Nephron (organoid): ENCODE measurements at regions not wholly inside any gene's neighbourhood (a gene's known extent, or its start where the extent isn't known, plus 50 kb on each side); places are given as distances from the start of the nearest gene placed in this dataset.

Source experiments
- H3K27ac Mint-ChIP-seq, 3 experiments: 2 replicates each; pipeline ENCODE4 v1.8.0; 2020; ENCODE audit warnings: mixed read lengths in 3 of 3, mild to moderate bottlenecking in 2 of 3, moderate library complexity in 1 of 3
- H3K27me3 Mint-ChIP-seq: 2 replicates; pipeline ENCODE4 v1.8.0; 2021; ENCODE audit warnings: low read depth, mild to moderate bottlenecking, moderate library complexity, mixed read lengths
- H3K36me3 Mint-ChIP-seq: 2 replicates; pipeline ENCODE4 v1.8.0; 2020; ENCODE audit warnings: low read depth, mixed read lengths
- H3K4me1 Mint-ChIP-seq: 2 replicates; pipeline ENCODE4 v1.8.0; 2020; ENCODE audit warnings: mixed read lengths
- H3K4me3 Mint-ChIP-seq, 3 experiments: 2 replicates each; pipeline ENCODE4 v1.8.0; 2020; ENCODE audit warnings: mild to moderate bottlenecking in 3 of 3, mixed read lengths in 3 of 3, moderate library complexity in 2 of 3
- H3K9me3 Mint-ChIP-seq: 2 replicates; pipeline ENCODE4 v1.8.0; 2020; ENCODE audit warnings: mixed read lengths
- TF ChIP-seq, protein P1 (sequence below), 3 experiments: fragments of 200-600 bp; sonication (generic); IDR thresholded peaks; one replicate each; pipeline ENCODE4 v1.5.0; 2021; ENCODE audit warnings: antibody characterized with exemption in 3 of 3; ENCODE audit not compliant: unreplicated experiment in 3 of 3

DNA sequence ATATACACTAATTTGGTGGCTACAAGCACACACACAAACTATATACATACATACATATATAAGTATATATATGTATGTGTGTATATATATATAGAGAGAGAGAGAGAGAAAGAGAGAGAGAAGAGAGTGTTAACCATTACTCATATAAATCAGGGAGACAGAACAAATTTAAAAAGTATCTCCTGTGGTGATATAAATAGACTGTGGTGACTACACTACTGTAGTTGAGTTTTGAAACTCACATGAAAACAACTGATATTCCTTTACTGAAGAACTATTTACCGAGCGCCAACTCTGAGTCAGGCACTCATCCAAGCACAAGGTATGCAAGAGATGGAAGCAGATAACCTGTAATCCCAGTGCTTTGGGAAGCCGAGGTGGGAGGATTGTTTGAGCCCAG, 67.3 kb upstream of the ANO6 start:
- no peak overlapping the region for H3K4me3 Mint-ChIP-seq
- H3K27ac Mint-ChIP-seq: no peak overlapping the region

GRCh38 chr12:45165284-45165683, 50.6 kb upstream of the ANO6 start:
- no peak overlapping the region for H3K27ac Mint-ChIP-seq
- H3K9me3 Mint-ChIP-seq: peaks cover 18% of the 10 kb centered on the region
- peaks cover 14% of the 10 kb centered on the region for H3K4me1 Mint-ChIP-seq
- TF ChIP-seq, protein P1, sequence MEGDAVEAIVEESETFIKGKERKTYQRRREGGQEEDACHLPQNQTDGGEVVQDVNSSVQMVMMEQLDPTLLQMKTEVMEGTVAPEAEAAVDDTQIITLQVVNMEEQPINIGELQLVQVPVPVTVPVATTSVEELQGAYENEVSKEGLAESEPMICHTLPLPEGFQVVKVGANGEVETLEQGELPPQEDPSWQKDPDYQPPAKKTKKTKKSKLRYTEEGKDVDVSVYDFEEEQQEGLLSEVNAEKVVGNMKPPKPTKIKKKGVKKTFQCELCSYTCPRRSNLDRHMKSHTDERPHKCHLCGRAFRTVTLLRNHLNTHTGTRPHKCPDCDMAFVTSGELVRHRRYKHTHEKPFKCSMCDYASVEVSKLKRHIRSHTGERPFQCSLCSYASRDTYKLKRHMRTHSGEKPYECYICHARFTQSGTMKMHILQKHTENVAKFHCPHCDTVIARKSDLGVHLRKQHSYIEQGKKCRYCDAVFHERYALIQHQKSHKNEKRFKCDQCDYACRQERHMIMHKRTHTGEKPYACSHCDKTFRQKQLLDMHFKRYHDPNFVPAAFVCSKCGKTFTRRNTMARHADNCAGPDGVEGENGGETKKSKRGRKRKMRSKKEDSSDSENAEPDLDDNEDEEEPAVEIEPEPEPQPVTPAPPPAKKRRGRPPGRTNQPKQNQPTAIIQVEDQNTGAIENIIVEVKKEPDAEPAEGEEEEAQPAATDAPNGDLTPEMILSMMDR (IDR thresholded peaks at IDR 0.05; ENCODE audit: unreplicated experiment in 3 of 3): no peak
- no peak overlapping the region for H3K4me3 Mint-ChIP-seq
- H3K27me3 Mint-ChIP-seq: no peaks in the 10 kb centered on the region
- no peaks in the 10 kb centered on the region for H3K36me3 Mint-ChIP-seq

More for the DNA sequence above, 67.3 kb upstream of the ANO6 start:
- H3K9me3 Mint-ChIP-seq: peaks cover 31% of the 10 kb centered on the region
- no peaks in the 10 kb centered on the region for H3K36me3 Mint-ChIP-seq
- TF ChIP-seq, protein P1 (IDR thresholded peaks at IDR 0.05; ENCODE audit: unreplicated experiment in 3 of 3): no peak
- H3K27me3 Mint-ChIP-seq: no peaks in the 10 kb centered on the region
- no peaks in the 10 kb centered on the region for H3K4me1 Mint-ChIP-seq

DNA sequence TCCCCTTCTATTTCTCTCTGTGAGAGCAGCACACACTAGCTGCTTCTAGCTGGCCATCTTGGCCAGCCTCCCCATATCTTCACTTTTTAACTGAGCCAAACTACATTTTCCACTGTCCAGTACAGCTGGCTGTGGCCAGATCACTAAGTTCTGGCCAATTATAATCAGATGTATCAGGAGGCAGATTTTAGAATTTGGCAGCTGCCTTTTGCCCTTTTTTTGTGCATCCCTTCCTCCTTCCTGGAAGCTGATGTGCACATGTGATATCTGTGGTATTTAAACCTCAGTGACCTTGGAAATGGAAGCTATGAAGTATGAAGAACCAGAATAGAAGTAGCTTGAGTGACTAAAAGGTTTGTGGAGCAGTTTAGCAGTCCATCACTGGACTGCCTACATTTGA, 49.8 kb upstream of the ANO6 start:
- Mint-ChIP-seq H3K36me3 (no peaks in the 10 kb centered on the region), H3K27me3 (no peaks in the 10 kb centered on the region), H3K4me3 (no peak overlapping the region), H3K4me1 (peaks cover 14% of the 10 kb centered on the region), H3K27ac (peak overlapping the region in 1 of 3 experiments; percentile 3), H3K9me3 (peaks cover 18% of the 10 kb centered on the region)
- TF ChIP-seq, protein P1 (IDR thresholded peaks at IDR 0.05; ENCODE audit: unreplicated experiment in 3 of 3): no peak
